ENCODE measurements at regions not wholly inside any gene's neighbourhood (a gene's known extent, or its start where the extent isn't known, plus 50 kb on each side); places are given as distances from the start of the nearest gene placed in this dataset.

- in situ Hi-C loops (cut with HindIII; ENCODE audit: low sequenced_read_pairs): no loop called here
- TF ChIP-seq CTCF (IDR thresholded peaks at IDR 0.05; ENCODE audit: low read depth, low read length): no peak
- no peak for DNase-seq (ENCODE audit: low read depth, low spot score)
- no peak overlapping the region for H3K4me3 ChIP-seq (ENCODE audit: low read depth, low read length)
These were observed 652.3 kb downstream of the EPHA7 start for GRCh38 chr6:92767101-92767500.

- TF ChIP-seq CTCF (IDR thresholded peaks at IDR 0.05; ENCODE audit: low read depth, low read length): no peak
- DNase-seq (ENCODE audit: low read depth, low spot score): no peak
- in situ Hi-C loops (cut with HindIII; ENCODE audit: low sequenced_read_pairs): no loop called here
- H3K4me3 ChIP-seq (ENCODE audit: low read depth, low read length): no peak overlapping the region
These were observed 655.7 kb downstream of the EPHA7 start for GRCh38 chr6:92763680-92764079.

DNA sequence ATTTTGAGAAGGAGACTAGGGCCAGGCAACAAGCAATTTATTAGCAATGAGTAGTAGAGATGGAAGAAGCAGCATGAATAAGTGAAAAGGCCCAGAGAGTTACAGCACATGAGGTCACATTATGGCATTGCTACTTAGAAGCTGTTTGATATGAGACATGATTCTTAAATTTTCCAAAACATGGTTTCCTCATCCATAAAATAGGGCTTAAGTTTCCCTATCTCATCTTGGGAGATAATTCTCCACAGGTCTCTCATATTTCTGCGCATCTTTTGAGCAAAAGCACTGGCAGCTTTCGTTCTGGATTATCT, 656.1 kb downstream of the EPHA7 start:
- DNase-seq (ENCODE audit: low read depth, low spot score): no peak
- in situ Hi-C loops (cut with HindIII; ENCODE audit: low sequenced_read_pairs): no loop called here
- H3K4me3 ChIP-seq (ENCODE audit: low read depth, low read length): no peak overlapping the region
- no peak for TF ChIP-seq CTCF (IDR thresholded peaks at IDR 0.05; ENCODE audit: low read depth, low read length)

- no peak for DNase-seq (ENCODE audit: low read depth, low spot score)
- in situ Hi-C loops (cut with HindIII; ENCODE audit: low sequenced_read_pairs): no loop called here
- no peak for TF ChIP-seq CTCF (IDR thresholded peaks at IDR 0.05; ENCODE audit: low read depth, low read length)
- no peak overlapping the region for H3K4me3 ChIP-seq (ENCODE audit: low read depth, low read length)
These were observed 656.7 kb downstream of the EPHA7 start for GRCh38 chr6:92762443-92763273.

GRCh38 chr6:92759178-92759577, 660.2 kb downstream of the EPHA7 start:
- DNase-seq (ENCODE audit: low read depth, low spot score): no peak
- H3K4me3 ChIP-seq (ENCODE audit: low read depth, low read length): no peak overlapping the region
- in situ Hi-C loops (cut with HindIII; ENCODE audit: low sequenced_read_pairs): no loop called here
- no peak for TF ChIP-seq CTCF (IDR thresholded peaks at IDR 0.05; ENCODE audit: low read depth, low read length)

GRCh38 chr6:92757925-92758324, 661.4 kb downstream of the EPHA7 start:
- no peak for TF ChIP-seq CTCF (IDR thresholded peaks at IDR 0.05; ENCODE audit: low read depth, low read length)
- no peak for DNase-seq (ENCODE audit: low read depth, low spot score)
- H3K4me3 ChIP-seq (ENCODE audit: low read depth, low read length): no peak overlapping the region
- in situ Hi-C loops (cut with HindIII; ENCODE audit: low sequenced_read_pairs): no loop called here

Data from astrocyte of the spinal cord (primary cell).